IPS-15b (cell line): ENCODE measurements at regions not wholly inside any gene's neighbourhood (a gene's known extent, or its start where the extent isn't known, plus 50 kb on each side); places are given as distances from the start of the nearest gene placed in this dataset.
A peak's percentile ranks its signal among the peaks of the same experiment; 100 is the strongest.

Source experiments
- H3K27me3 ChIP-seq: one replicate; pipeline ENCODE4 v1.6.1; 2013; ENCODE audit warnings: low read length; ENCODE audit not compliant: control insufficient read depth, insufficient read depth
- H3K36me3 ChIP-seq: one replicate; pipeline ENCODE4 v1.6.1; 2013; ENCODE audit warnings: low read length; ENCODE audit not compliant: control insufficient read depth, insufficient read depth
- H3K4me1 ChIP-seq: one replicate; pipeline ENCODE4 v1.6.1; 2013; ENCODE audit warnings: mild to moderate bottlenecking, low read length; ENCODE audit not compliant: control insufficient read depth, insufficient read depth
- H3K4me3 ChIP-seq: one replicate; pipeline ENCODE4 v1.5.1; 2013; ENCODE audit warnings: low read depth, low read length
- H3K9ac ChIP-seq: one replicate; pipeline ENCODE4 v1.6.1; 2013; ENCODE audit warnings: low read depth, mild to moderate bottlenecking, low read length
- H3K9me3 ChIP-seq: one replicate; pipeline ENCODE4 v1.6.1; 2013; ENCODE audit warnings: mild to moderate bottlenecking, low read length; ENCODE audit not compliant: control insufficient read depth, insufficient read depth

DNA sequence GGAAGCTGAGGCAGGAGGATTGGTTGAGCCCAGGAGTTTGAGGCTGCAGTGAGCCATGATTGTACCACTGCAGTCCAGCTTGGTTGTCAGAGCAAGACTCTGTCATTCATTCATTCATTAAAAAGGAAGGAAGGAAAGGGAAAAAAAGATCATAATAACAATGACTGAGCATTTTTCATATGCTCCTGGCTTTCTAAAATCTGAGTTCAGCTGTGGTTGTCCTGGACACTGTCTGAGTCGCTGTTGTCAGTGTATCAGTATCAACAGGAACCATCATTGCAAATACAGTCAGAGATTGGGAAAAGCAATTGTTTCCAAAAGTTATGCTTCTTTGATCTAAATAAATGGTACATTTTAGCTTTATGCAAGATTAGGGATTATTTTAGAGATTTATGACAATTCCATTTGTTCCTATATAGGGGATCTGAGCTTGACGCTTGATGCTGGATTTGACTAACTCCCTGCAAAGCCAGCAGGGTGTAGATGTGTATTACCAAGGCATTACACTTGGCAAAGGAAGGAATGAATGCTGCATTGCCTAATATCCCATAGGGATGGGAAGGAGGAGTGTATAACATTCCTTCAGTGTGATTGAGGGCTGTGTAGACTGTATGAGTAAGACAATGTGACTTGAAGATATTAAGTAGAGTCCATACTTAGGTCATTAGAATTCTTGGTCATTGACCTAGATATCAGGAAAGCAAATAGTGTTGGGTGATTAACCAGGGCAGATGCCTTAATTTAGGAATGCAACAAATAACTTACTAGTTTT is 100.2 kb downstream of the DISP1 start:
- no peaks in the 10 kb centered on the region for H3K4me1 ChIP-seq
- no peaks in the 10 kb centered on the region for H3K36me3 ChIP-seq
- H3K4me3 ChIP-seq: no peak overlapping the region
- H3K27me3 ChIP-seq: no peaks in the 10 kb centered on the region
- H3K9me3 ChIP-seq: no peaks in the 10 kb centered on the region
- H3K9ac ChIP-seq: no peak overlapping the region

DNA sequence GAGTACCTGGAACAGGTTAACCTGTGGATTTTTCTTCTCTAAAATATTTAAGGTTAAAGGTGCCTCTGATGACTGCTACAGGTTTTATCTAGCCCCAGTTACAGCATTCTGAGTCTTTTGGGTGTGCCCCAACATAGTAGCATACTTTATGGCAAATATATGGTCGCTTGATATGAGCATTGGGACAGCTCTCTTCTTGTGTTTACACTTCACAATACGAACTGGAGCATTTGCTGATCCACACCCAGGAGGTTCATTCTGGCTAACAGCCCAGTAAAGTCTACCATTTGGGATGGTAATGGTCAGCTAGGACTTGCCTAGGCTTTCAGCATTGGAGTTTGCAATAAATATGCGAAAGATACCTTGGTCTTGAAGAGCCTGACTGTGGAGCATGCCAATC is 101.3 kb downstream of the DISP1 start:
- Histone ChIP-seq H3K36me3 (no peaks in the 10 kb centered on the region), H3K4me1 (no peaks in the 10 kb centered on the region), H3K27me3 (no peaks in the 10 kb centered on the region), H3K9me3 (no peaks in the 10 kb centered on the region), H3K4me3 (no peak overlapping the region), H3K9ac (no peak overlapping the region)

DNA sequence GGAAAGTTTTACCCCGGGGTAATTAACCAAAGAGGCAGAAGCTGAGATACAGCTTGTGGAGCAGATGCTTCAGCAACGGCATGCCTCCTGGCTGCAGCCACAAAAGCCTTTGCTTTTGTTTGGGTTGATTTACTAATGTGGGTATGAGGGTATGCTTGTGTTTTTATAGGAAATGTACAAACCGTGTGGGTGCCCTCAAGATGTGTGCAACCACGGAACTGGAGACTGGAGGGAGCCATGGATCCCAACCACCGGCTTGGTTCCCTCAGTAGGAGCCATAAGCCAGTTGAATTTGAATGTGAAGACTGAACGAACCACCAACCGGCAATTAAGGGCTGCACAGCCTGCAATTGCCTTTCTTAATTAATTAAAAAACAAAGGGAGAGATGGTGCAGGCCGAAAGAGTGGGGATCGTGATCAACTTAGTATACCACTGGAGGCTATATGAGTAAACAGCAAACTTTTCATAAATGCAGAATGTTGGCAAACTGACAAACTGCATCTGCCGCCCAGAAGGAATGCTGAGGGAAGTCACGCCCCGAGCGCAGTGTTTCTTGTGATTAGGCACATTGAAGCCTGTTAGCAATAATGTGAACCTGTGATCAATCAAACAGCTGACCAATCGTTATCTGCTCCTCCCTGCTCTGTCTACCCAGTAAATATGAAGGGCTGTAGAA is 104.1 kb downstream of the DISP1 start:
- Histone ChIP-seq H3K4me1 (no peaks in the 10 kb centered on the region), H3K27me3 (no peaks in the 10 kb centered on the region), H3K9me3 (no peaks in the 10 kb centered on the region), H3K4me3 (no peak overlapping the region), H3K9ac (no peak overlapping the region), H3K36me3 (no peaks in the 10 kb centered on the region)

- Histone ChIP-seq H3K27me3 (no peaks in the 10 kb centered on the region), H3K9ac (no peak overlapping the region), H3K4me3 (no peak overlapping the region), H3K36me3 (no peaks in the 10 kb centered on the region), H3K9me3 (no peaks in the 10 kb centered on the region), H3K4me1 (no peaks in the 10 kb centered on the region)
These were observed 104.6 kb downstream of the DISP1 start for GRCh38 chr1:222919478-222919865.

GRCh38 chr1:222920169-222920568 is 105.3 kb downstream of the DISP1 start:
- H3K4me1 ChIP-seq: no peaks in the 10 kb centered on the region
- no peak overlapping the region for H3K4me3 ChIP-seq
- no peaks in the 10 kb centered on the region for H3K27me3 ChIP-seq
- no peaks in the 10 kb centered on the region for H3K9me3 ChIP-seq
- H3K9ac ChIP-seq: no peak overlapping the region
- H3K36me3 ChIP-seq: no peaks in the 10 kb centered on the region

- Histone ChIP-seq H3K9ac (no peak overlapping the region), H3K27me3 (no peaks in the 10 kb centered on the region), H3K36me3 (no peaks in the 10 kb centered on the region), H3K9me3 (no peaks in the 10 kb centered on the region), H3K4me1 (peaks cover 6% of the 10 kb centered on the region), H3K4me3 (no peak overlapping the region)
These were observed 107.1 kb downstream of the DISP1 start for GRCh38 chr1:222921945-222922344.

DNA sequence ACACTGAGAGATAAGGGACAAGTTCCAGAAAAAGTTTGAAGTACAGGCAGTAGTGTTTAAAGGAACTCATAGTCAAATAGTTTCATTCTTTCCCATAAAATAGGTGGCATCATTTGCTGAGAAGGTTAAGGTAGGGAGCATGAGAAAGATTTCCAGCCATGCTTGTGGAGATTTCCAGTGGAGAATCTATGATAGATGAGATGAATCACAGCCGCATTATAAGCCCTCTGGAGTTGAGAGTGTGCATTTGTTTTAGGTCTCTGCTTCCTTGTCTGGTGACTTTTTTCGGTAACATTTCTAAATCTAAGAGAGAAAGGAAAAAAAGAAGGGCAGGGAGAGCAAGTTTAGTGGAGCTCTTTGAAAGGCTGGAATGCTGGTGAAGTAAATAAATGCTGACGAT is 108.7 kb downstream of the DISP1 start:
- Histone ChIP-seq H3K4me1 (peaks cover 13% of the 10 kb centered on the region), H3K4me3 (no peak overlapping the region), H3K9me3 (no peaks in the 10 kb centered on the region), H3K9ac (no peak overlapping the region), H3K36me3 (no peaks in the 10 kb centered on the region), H3K27me3 (no peaks in the 10 kb centered on the region)

GRCh38 chr1:222924136-222924706 is 109.4 kb downstream of the DISP1 start:
- no peaks in the 10 kb centered on the region for H3K27me3 ChIP-seq
- H3K9me3 ChIP-seq: no peaks in the 10 kb centered on the region
- H3K4me1 ChIP-seq: peaks cover 13% of the 10 kb centered on the region
- no peaks in the 10 kb centered on the region for H3K36me3 ChIP-seq
- no peak overlapping the region for H3K9ac ChIP-seq
- no peak overlapping the region for H3K4me3 ChIP-seq

DNA sequence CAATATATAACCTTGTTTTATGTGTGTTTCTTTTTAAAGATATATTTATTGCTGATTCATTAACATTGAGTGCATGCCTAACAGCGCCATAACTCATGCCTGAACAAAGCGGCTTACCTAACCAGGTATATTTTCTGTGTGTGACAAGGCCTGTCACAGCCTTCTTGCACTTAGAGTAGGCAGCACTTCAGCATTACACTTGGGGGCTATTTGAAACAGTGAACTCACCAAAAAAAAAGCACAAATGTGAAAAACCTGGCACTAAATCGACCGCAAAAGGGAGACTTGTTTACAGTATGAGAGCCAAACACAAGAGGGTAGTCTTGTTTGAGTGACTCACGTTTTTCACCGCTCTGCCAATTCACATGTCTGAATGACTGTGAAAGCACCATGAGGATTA is 111.7 kb downstream of the DISP1 start:
- Histone ChIP-seq H3K4me1 (peaks cover 13% of the 10 kb centered on the region), H3K27me3 (no peaks in the 10 kb centered on the region), H3K4me3 (no peak overlapping the region), H3K36me3 (no peaks in the 10 kb centered on the region), H3K9me3 (no peaks in the 10 kb centered on the region), H3K9ac (no peak overlapping the region)

GRCh38 chr1:222927031-222927430 is 112.2 kb downstream of the DISP1 start:
- peaks cover 13% of the 10 kb centered on the region for H3K4me1 ChIP-seq
- no peaks in the 10 kb centered on the region for H3K36me3 ChIP-seq
- no peak overlapping the region for H3K9ac ChIP-seq
- H3K9me3 ChIP-seq: no peaks in the 10 kb centered on the region
- no peaks in the 10 kb centered on the region for H3K27me3 ChIP-seq
- no peak overlapping the region for H3K4me3 ChIP-seq

DNA sequence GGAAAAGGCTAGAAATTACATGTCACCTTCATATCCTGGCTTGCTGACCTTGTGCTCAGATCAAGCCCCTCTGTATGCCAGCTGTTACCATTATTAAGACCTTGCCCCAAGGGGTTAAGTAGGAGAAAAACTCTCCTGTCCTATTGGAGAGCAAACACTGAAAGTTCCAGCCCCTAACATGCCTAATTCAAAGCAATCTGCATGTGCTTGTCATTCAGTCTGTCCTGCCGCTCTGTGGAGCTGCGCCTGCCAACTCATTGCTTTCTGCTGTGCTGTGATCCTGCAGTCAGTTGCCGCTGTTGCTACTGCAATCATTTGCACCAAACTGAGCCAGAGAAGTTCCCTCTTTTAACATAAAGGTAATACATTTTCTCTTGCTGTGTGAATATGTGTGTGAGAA is 113.4 kb downstream of the DISP1 start:
- Histone ChIP-seq H3K27me3 (no peaks in the 10 kb centered on the region), H3K4me3 (peak overlapping the region; percentile 1), H3K36me3 (no peaks in the 10 kb centered on the region), H3K9ac (no peak overlapping the region), H3K4me1 (peaks cover 13% of the 10 kb centered on the region), H3K9me3 (no peaks in the 10 kb centered on the region)

DNA sequence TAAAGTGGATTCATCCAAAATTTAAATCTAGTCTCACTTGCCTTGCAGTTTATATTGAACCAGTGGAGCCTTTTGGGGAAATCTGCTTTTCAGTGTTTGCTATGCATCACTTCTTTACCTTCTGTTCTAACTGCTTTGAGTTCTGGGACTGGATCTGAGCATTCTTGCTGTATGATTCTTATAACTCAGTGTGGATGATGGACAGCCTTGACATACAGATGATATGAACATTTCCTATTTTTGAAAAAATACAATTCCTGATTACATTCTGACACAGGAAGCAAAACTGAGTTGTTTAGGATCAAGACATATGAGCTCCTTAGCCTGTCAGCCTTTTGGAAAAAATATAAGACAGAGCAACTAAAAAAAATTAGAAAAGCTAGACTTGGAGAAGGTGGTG is 115.2 kb downstream of the DISP1 start:
- Histone ChIP-seq H3K27me3 (no peaks in the 10 kb centered on the region), H3K4me3 (no peak overlapping the region), H3K4me1 (peaks cover 13% of the 10 kb centered on the region), H3K9me3 (no peaks in the 10 kb centered on the region), H3K9ac (no peak overlapping the region), H3K36me3 (no peaks in the 10 kb centered on the region)
